ENCODE measurements at regions not wholly inside any gene's neighbourhood (a gene's known extent, or its start where the extent isn't known, plus 50 kb on each side); places are given as distances from the start of the nearest gene placed in this dataset.
A peak's percentile ranks its signal among the peaks of the same experiment; 100 is the strongest.

DNA sequence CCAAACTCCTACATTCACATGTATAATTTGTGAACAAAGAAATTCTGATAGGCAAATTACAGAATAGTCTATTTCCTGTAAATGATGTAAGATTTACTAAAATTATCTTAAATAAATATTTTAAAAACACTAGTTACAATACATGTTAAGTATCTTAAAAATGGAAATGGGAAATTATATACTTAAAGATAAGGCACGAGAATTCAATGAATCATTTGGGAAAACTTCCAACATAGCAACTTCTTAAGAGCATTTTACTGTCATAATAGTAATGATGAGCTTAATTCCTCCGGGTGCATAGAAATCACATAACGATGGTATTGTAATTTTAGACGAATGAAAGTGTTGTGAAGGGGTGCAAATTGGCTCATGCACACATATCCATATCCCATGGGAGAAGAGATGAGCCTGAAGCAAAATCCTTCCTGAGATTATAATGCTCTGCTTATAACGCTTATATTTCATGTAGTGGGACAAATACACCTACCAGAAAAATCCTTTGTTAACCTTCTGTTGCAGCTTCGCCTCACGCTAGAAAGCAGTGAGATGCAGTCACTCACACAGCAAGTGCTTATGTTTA, 873.5 kb downstream of the PDHA2 start:
- no peaks in the 10 kb centered on the region for H3K9me3 Mint-ChIP-seq

DNA sequence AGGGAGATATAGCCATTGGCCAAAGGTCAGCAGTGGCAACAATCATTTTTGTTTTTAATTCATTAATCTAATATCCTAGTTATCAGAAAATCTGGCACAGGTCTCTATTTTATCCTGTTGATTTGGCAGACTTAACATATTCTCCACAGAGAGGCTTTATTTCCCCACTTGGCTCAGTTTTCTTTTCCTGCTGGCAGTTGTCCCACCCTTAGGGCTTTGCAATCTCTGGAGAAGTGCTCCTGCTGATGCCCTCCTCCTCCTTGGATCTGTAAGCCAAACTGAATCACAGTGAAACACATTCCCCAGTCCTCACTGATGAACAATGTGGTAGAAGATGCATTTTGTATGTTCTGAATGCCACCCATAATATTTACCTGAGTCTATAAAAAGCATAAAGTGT, 889.7 kb downstream of the PDHA2 start:
- peaks cover 24% of the 10 kb centered on the region for H3K9me3 Mint-ChIP-seq
- H3K4me3 Mint-ChIP-seq = no peak overlapping the region
- DNase-seq = no peak
- TF ChIP-seq, protein P1, sequence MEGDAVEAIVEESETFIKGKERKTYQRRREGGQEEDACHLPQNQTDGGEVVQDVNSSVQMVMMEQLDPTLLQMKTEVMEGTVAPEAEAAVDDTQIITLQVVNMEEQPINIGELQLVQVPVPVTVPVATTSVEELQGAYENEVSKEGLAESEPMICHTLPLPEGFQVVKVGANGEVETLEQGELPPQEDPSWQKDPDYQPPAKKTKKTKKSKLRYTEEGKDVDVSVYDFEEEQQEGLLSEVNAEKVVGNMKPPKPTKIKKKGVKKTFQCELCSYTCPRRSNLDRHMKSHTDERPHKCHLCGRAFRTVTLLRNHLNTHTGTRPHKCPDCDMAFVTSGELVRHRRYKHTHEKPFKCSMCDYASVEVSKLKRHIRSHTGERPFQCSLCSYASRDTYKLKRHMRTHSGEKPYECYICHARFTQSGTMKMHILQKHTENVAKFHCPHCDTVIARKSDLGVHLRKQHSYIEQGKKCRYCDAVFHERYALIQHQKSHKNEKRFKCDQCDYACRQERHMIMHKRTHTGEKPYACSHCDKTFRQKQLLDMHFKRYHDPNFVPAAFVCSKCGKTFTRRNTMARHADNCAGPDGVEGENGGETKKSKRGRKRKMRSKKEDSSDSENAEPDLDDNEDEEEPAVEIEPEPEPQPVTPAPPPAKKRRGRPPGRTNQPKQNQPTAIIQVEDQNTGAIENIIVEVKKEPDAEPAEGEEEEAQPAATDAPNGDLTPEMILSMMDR (IDR thresholded peaks at IDR 0.05) = no peak
- H3K27ac Mint-ChIP-seq = no peak overlapping the region
- H3K36me3 Mint-ChIP-seq (ENCODE audit: low read depth) = no peaks in the 10 kb centered on the region
- H3K27me3 Mint-ChIP-seq (ENCODE audit: low read depth, poor library complexity) = peaks cover 3% of the 10 kb centered on the region
- H3K4me1 Mint-ChIP-seq = no peaks in the 10 kb centered on the region

More for the DNA sequence above, 873.5 kb downstream of the PDHA2 start:
- H3K36me3 Mint-ChIP-seq (ENCODE audit: low read depth) = no peaks in the 10 kb centered on the region
- no peaks in the 10 kb centered on the region for H3K4me1 Mint-ChIP-seq
- no peak overlapping the region for H3K4me3 Mint-ChIP-seq
- DNase-seq = no peak
- TF ChIP-seq, protein P1 (IDR thresholded peaks at IDR 0.05) = no peak
- H3K27ac Mint-ChIP-seq = no peak overlapping the region
- no peaks in the 10 kb centered on the region for H3K27me3 Mint-ChIP-seq (ENCODE audit: low read depth, poor library complexity)

DNA sequence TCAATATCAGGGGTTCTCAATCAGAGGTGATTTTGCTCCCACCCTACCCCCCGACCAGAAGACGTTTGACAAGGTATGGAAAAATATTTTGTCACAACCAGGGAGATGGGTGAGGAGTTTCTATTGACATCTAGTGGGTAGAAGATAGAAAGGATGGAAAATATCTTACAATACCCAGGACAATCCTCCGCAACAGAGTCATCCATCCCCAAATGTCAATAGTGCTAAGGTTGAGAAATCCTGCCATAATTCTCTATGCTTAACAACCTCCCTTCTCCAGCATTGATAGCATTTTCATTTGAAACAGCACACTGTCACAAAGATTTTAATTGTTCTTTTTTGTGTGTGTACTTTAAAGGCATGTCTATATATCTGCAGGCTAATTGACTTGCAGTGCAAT, 890.5 kb downstream of the PDHA2 start:
- no peak for DNase-seq
- Mint-ChIP-seq H3K36me3 (ENCODE audit: low read depth) (no peaks in the 10 kb centered on the region), H3K9me3 (peaks cover 25% of the 10 kb centered on the region), H3K4me1 (no peaks in the 10 kb centered on the region), H3K27me3 (ENCODE audit: low read depth, poor library complexity) (peaks cover 3% of the 10 kb centered on the region), H3K27ac (no peak overlapping the region), H3K4me3 (no peak overlapping the region)
- TF ChIP-seq, protein P1 (IDR thresholded peaks at IDR 0.05) = no peak

DNA sequence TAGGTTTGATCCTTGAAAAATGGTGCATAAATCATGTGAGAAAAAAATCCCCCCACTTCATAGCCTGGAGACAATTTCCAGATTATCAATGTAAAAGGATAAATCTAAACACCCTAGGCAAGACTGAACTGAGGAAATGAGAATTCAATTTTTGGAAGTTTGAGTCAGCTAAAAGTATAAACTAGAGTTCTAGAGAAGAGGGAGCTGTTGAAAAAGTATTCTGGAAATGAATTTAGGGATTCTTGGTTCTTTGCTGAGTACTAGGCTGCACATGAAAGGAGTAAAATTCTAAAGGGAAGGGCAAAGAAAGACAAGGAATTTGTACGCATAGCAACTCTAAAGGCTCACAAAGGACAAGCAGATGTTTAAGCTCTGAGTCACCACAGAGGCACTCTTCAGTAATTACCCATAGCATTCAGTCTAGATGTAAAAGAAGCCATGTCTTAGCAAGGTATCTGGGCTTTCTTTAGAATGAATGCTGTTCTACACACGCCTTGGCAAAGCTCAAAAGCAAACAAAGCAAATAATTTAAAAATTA, 896.5 kb downstream of the PDHA2 start:
- Mint-ChIP-seq H3K36me3 (ENCODE audit: low read depth) (no peaks in the 10 kb centered on the region), H3K27me3 (ENCODE audit: low read depth, poor library complexity) (no peaks in the 10 kb centered on the region), H3K9me3 (peaks cover 34% of the 10 kb centered on the region), H3K27ac (peak overlapping the region; percentile 83), H3K4me3 (no peak overlapping the region), H3K4me1 (no peaks in the 10 kb centered on the region)
- TF ChIP-seq, protein P1 (IDR thresholded peaks at IDR 0.05) = no peak
- DNase-seq = no peak

DNA sequence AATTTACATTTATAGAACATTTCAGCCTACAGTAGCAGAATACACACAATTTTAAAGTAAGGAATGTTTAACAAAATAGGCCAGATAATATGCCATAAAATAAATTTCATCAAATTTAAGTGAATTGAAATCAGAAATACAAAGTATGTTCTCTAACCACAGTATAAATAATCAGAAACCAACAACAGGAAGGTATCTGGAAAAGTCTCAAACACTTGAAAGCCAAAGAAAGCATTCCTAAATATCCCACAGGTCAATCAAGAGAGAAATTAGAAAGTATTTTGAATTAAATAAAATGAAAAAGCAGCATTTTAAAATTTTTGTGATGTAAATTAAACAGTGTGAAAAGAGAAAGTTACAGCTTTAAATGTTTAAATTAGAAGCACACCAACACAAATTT, 899.2 kb downstream of the PDHA2 start:
- H3K4me1 Mint-ChIP-seq = no peaks in the 10 kb centered on the region
- H3K27ac Mint-ChIP-seq = no peak overlapping the region
- H3K36me3 Mint-ChIP-seq (ENCODE audit: low read depth) = no peaks in the 10 kb centered on the region
- TF ChIP-seq, protein P1 (IDR thresholded peaks at IDR 0.05) = no peak
- DNase-seq = no peak
- no peaks in the 10 kb centered on the region for H3K27me3 Mint-ChIP-seq (ENCODE audit: low read depth, poor library complexity)
- H3K9me3 Mint-ChIP-seq = peaks cover 34% of the 10 kb centered on the region
- H3K4me3 Mint-ChIP-seq = no peak overlapping the region
